GM10266 (cell line): ENCODE measurements at regions not wholly inside any gene's neighbourhood (a gene's known extent, or its start where the extent isn't known, plus 50 kb on each side); places are given as distances from the start of the nearest gene placed in this dataset.

ENCODE experiments used
- DNase-seq: peaks from one replicate; pipeline ENCODE4 v3.0.0; 2012; ENCODE audit errors: extremely low spot score
- CTCF ChIP-seq: IDR thresholded peaks from 2 replicates; pipeline ENCODE4 v1.5.1; 2012; ENCODE audit warnings: mild to moderate bottlenecking, low read depth; ENCODE audit not compliant: control insufficient read depth, insufficient read depth; ENCODE audit errors: missing control alignments

- no peak for DNase-seq
- TF ChIP-seq CTCF: no peak
These were observed 77.8 kb upstream of the CTTNBP2NL start for GRCh38 chr1:112318263-112318662.

- TF ChIP-seq CTCF: no peak
- no peak for DNase-seq
These were observed 77.2 kb upstream of the CTTNBP2NL start for GRCh38 chr1:112318698-112319370.

GRCh38 chr1:112319371-112320040 lies 76.5 kb upstream of the CTTNBP2NL start:
- TF ChIP-seq CTCF: no peak
- no peak for DNase-seq

GRCh38 chr1:112320058-112320457 lies 76.0 kb upstream of the CTTNBP2NL start:
- no peak for TF ChIP-seq CTCF
- DNase-seq: no peak

GRCh38 chr1:112322018-112322417 lies 74.0 kb upstream of the CTTNBP2NL start:
- no peak for DNase-seq
- no peak for TF ChIP-seq CTCF

GRCh38 chr1:112322983-112323678 lies 72.9 kb upstream of the CTTNBP2NL start:
- TF ChIP-seq CTCF: no peak
- DNase-seq: no peak

GRCh38 chr1:112325504-112325903 lies 70.5 kb upstream of the CTTNBP2NL start:
- TF ChIP-seq CTCF: no peak
- DNase-seq: no peak
